DOHH2 (cell line): ENCODE measurements at regions not wholly inside any gene's neighbourhood (a gene's known extent, or its start where the extent isn't known, plus 50 kb on each side); places are given as distances from the start of the nearest gene placed in this dataset.
A peak's percentile ranks its signal among the peaks of the same experiment; 100 is the strongest.

Experiments used
- CTCF ChIP-seq: fragments of 200-600 bp; sonication (generic); IDR thresholded peaks from one replicate; pipeline ENCODE4 v1.5.1; 2014; ENCODE audit warnings: antibody characterized with exemption, mild to moderate bottlenecking, low read depth, low read length; ENCODE audit not compliant: poor library complexity, severe bottlenecking
- EZH2phosphoT487 ChIP-seq: fragments of 200-600 bp; sonication (generic); IDR thresholded peaks from 2 replicates; pipeline ENCODE4 v1.6.1; 2017; ENCODE audit warnings: borderline replicate concordance, mild to moderate bottlenecking, antibody characterized with exemption, low read length, moderate library complexity, mixed read lengths

GRCh38 chr10:123530166-123530870, 135.8 kb upstream of the GPR26 start:
- TF ChIP-seq CTCF (peak; percentile 22), EZH2phosphoT487 (no peak)
